Stimulated activated memory B cell treated with anti-CD40 and anti-IgM and Interleukin-4, amounts not matched to agents 10 μg/mL and 1 μg/mL and 100 μg/mL, for 72 hours (primary cell): ENCODE measurements at regions not wholly inside any gene's neighbourhood (a gene's known extent, or its start where the extent isn't known, plus 50 kb on each side); places are given as distances from the start of the nearest gene placed in this dataset.

Experiments
- ATAC-seq: fragments of 150-1000 bp; cut with Tn5 transposase; 2 replicates; pipeline ENCODE4 v1.10.0; 2021
- H3K27ac Mint-ChIP-seq: one replicate; pipeline ENCODE4 v1.8.0; 2022; ENCODE audit warnings: mild to moderate bottlenecking, mixed read lengths
- H3K27me3 Mint-ChIP-seq: one replicate; pipeline ENCODE4 v1.8.0; 2022; ENCODE audit warnings: mixed read lengths
- H3K36me3 Mint-ChIP-seq: one replicate; pipeline ENCODE4 v1.8.0; 2022; ENCODE audit warnings: mixed read lengths
- H3K4me1 Mint-ChIP-seq: one replicate; pipeline ENCODE4 v1.8.0; 2022; ENCODE audit warnings: mixed read lengths
- H3K4me3 Mint-ChIP-seq: one replicate; pipeline ENCODE4 v1.8.0; 2022; ENCODE audit warnings: mild to moderate bottlenecking, moderate library complexity, mixed read lengths
- H3K9me3 Mint-ChIP-seq: one replicate; pipeline ENCODE4 v1.8.0; 2022; ENCODE audit warnings: mixed read lengths

GRCh38 chr13:74450525-74450845 is 316.3 kb upstream of the KLF12 start:
- no peak for ATAC-seq
- Mint-ChIP-seq H3K4me3 (no peak overlapping the region), H3K27me3 (peaks cover 61% of the 10 kb centered on the region), H3K36me3 (no peaks in the 10 kb centered on the region), H3K27ac (no peak overlapping the region), H3K9me3 (peaks cover 4% of the 10 kb centered on the region), H3K4me1 (peaks cover 12% of the 10 kb centered on the region)

- Mint-ChIP-seq H3K4me3 (no peak overlapping the region), H3K4me1 (peaks cover 12% of the 10 kb centered on the region), H3K27ac (no peak overlapping the region), H3K9me3 (peaks cover 4% of the 10 kb centered on the region), H3K27me3 (peaks cover 56% of the 10 kb centered on the region), H3K36me3 (no peaks in the 10 kb centered on the region)
- ATAC-seq, result peak; percentile 39
Measured at GRCh38 chr13:74449811-74450524, 315.8 kb upstream of the KLF12 start.

GRCh38 chr13:74444864-74445479 is 310.8 kb upstream of the KLF12 start:
- Mint-ChIP-seq H3K36me3 (no peaks in the 10 kb centered on the region), H3K4me1 (no peaks in the 10 kb centered on the region), H3K27me3 (peaks cover 26% of the 10 kb centered on the region), H3K4me3 (no peak overlapping the region), H3K27ac (no peak overlapping the region), H3K9me3 (peaks cover 10% of the 10 kb centered on the region)
- no peak for ATAC-seq

GRCh38 chr13:74444161-74444571 is 310.0 kb upstream of the KLF12 start:
- Mint-ChIP-seq H3K36me3 (no peaks in the 10 kb centered on the region), H3K9me3 (peaks cover 10% of the 10 kb centered on the region), H3K4me3 (no peak overlapping the region), H3K27ac (no peak overlapping the region), H3K4me1 (no peaks in the 10 kb centered on the region), H3K27me3 (peaks cover 23% of the 10 kb centered on the region)
- no peak for ATAC-seq

GRCh38 chr13:74443631-74444030 is 309.4 kb upstream of the KLF12 start:
- no peak overlapping the region for H3K27ac Mint-ChIP-seq

GRCh38 chr13:74442751-74443150 is 308.5 kb upstream of the KLF12 start:
- Mint-ChIP-seq H3K9me3 (peaks cover 6% of the 10 kb centered on the region), H3K27me3 (peaks cover 16% of the 10 kb centered on the region), H3K36me3 (no peaks in the 10 kb centered on the region), H3K4me1 (no peaks in the 10 kb centered on the region), H3K27ac (no peak overlapping the region), H3K4me3 (no peak overlapping the region)
- ATAC-seq, result no peak

More at GRCh38 chr13:74443631-74444030, 309.4 kb upstream of the KLF12 start:
- H3K4me3 Mint-ChIP-seq, result no peak overlapping the region
- H3K36me3 Mint-ChIP-seq, result no peaks in the 10 kb centered on the region
- H3K4me1 Mint-ChIP-seq, result no peaks in the 10 kb centered on the region
- ATAC-seq, result no peak
- H3K9me3 Mint-ChIP-seq, result peaks cover 6% of the 10 kb centered on the region
- H3K27me3 Mint-ChIP-seq, result peaks cover 17% of the 10 kb centered on the region

GRCh38 chr13:74438901-74439300 is 304.7 kb upstream of the KLF12 start:
- Mint-ChIP-seq H3K4me1 (no peaks in the 10 kb centered on the region), H3K4me3 (no peak overlapping the region), H3K27ac (no peak overlapping the region), H3K27me3 (peaks cover 38% of the 10 kb centered on the region), H3K36me3 (no peaks in the 10 kb centered on the region), H3K9me3 (peaks cover 6% of the 10 kb centered on the region)
- no peak for ATAC-seq

- no peak for ATAC-seq
- H3K4me3 Mint-ChIP-seq, result no peak overlapping the region
- peaks cover 23% of the 10 kb centered on the region for H3K27me3 Mint-ChIP-seq
Measured at GRCh38 chr13:74434782-74435181, 300.6 kb upstream of the KLF12 start.

GRCh38 chr13:74424455-74424854 is 290.3 kb upstream of the KLF12 start:
- H3K9me3 Mint-ChIP-seq, result no peaks in the 10 kb centered on the region
- no peaks in the 10 kb centered on the region for H3K36me3 Mint-ChIP-seq
- no peak for ATAC-seq
- no peaks in the 10 kb centered on the region for H3K4me1 Mint-ChIP-seq
- H3K27me3 Mint-ChIP-seq, result peaks cover 12% of the 10 kb centered on the region
- no peak overlapping the region for H3K4me3 Mint-ChIP-seq
- H3K27ac Mint-ChIP-seq, result no peak overlapping the region

More at GRCh38 chr13:74434782-74435181, 300.6 kb upstream of the KLF12 start:
- Mint-ChIP-seq H3K36me3 (no peaks in the 10 kb centered on the region), H3K27ac (no peak overlapping the region), H3K9me3 (no peaks in the 10 kb centered on the region), H3K4me1 (no peaks in the 10 kb centered on the region)

- H3K4me1 Mint-ChIP-seq, result no peaks in the 10 kb centered on the region
- H3K27me3 Mint-ChIP-seq, result peaks cover 15% of the 10 kb centered on the region
- no peaks in the 10 kb centered on the region for H3K36me3 Mint-ChIP-seq
- no peaks in the 10 kb centered on the region for H3K9me3 Mint-ChIP-seq
- no peak for ATAC-seq
- H3K4me3 Mint-ChIP-seq, result no peak overlapping the region
- no peak overlapping the region for H3K27ac Mint-ChIP-seq
Measured at GRCh38 chr13:74423434-74423833, 289.2 kb upstream of the KLF12 start.

- Mint-ChIP-seq H3K9me3 (peaks cover 3% of the 10 kb centered on the region), H3K4me1 (peaks cover 3% of the 10 kb centered on the region), H3K27me3 (peaks cover 28% of the 10 kb centered on the region), H3K4me3 (no peak overlapping the region), H3K36me3 (peaks cover 2% of the 10 kb centered on the region), H3K27ac (no peak overlapping the region)
- ATAC-seq, result no peak
Measured at GRCh38 chr13:74414458-74414857, 280.3 kb upstream of the KLF12 start.

- H3K27me3 Mint-ChIP-seq, result peaks cover 25% of the 10 kb centered on the region
- H3K27ac Mint-ChIP-seq, result no peak overlapping the region
- no peak for ATAC-seq
- no peak overlapping the region for H3K4me3 Mint-ChIP-seq
- H3K9me3 Mint-ChIP-seq, result peaks cover 5% of the 10 kb centered on the region
- H3K4me1 Mint-ChIP-seq, result peaks cover 7% of the 10 kb centered on the region
- peaks cover 6% of the 10 kb centered on the region for H3K36me3 Mint-ChIP-seq
Measured at GRCh38 chr13:74413482-74413881, 279.3 kb upstream of the KLF12 start.

- no peak overlapping the region for H3K27ac Mint-ChIP-seq
Measured at GRCh38 chr13:74409551-74409950, 275.3 kb upstream of the KLF12 start.

GRCh38 chr13:74406420-74406819 is 272.2 kb upstream of the KLF12 start:
- H3K36me3 Mint-ChIP-seq, result peaks cover 19% of the 10 kb centered on the region
- H3K4me1 Mint-ChIP-seq, result peaks cover 17% of the 10 kb centered on the region
- H3K27me3 Mint-ChIP-seq, result no peaks in the 10 kb centered on the region
- peaks cover 8% of the 10 kb centered on the region for H3K9me3 Mint-ChIP-seq
- H3K27ac Mint-ChIP-seq, result peak overlapping the region; percentile 80
- peak; percentile 87 for ATAC-seq
- peak overlapping the region; percentile 70 for H3K4me3 Mint-ChIP-seq

More at GRCh38 chr13:74409551-74409950, 275.3 kb upstream of the KLF12 start:
- Mint-ChIP-seq H3K4me1 (peaks cover 17% of the 10 kb centered on the region), H3K4me3 (no peak overlapping the region), H3K36me3 (peaks cover 6% of the 10 kb centered on the region), H3K9me3 (peaks cover 8% of the 10 kb centered on the region), H3K27me3 (peaks cover 4% of the 10 kb centered on the region)
- ATAC-seq, result no peak

GRCh38 chr13:74398599-74398998 is 264.4 kb upstream of the KLF12 start:
- H3K36me3 Mint-ChIP-seq, result peaks cover 16% of the 10 kb centered on the region

GRCh38 chr13:74389056-74389455 is 254.9 kb upstream of the KLF12 start:
- peaks cover 15% of the 10 kb centered on the region for H3K36me3 Mint-ChIP-seq
- no peaks in the 10 kb centered on the region for H3K4me1 Mint-ChIP-seq
- H3K27me3 Mint-ChIP-seq, result peaks cover 24% of the 10 kb centered on the region
- no peak overlapping the region for H3K27ac Mint-ChIP-seq
- no peak overlapping the region for H3K4me3 Mint-ChIP-seq
- peaks cover 12% of the 10 kb centered on the region for H3K9me3 Mint-ChIP-seq
- ATAC-seq, result no peak

More at GRCh38 chr13:74398599-74398998, 264.4 kb upstream of the KLF12 start:
- no peaks in the 10 kb centered on the region for H3K4me1 Mint-ChIP-seq
- no peaks in the 10 kb centered on the region for H3K27me3 Mint-ChIP-seq
- H3K4me3 Mint-ChIP-seq, result no peak overlapping the region
- H3K9me3 Mint-ChIP-seq, result no peaks in the 10 kb centered on the region
- H3K27ac Mint-ChIP-seq, result no peak overlapping the region
- ATAC-seq, result no peak
